HepG2 (cell line): ENCODE measurements at regions not wholly inside any gene's neighbourhood (a gene's known extent, or its start where the extent isn't known, plus 50 kb on each side); places are given as distances from the start of the nearest gene placed in this dataset.

ENCODE experiments used
- ATAC-seq: fragments of 200-7000 bp; cut with Tn5 transposase; 3 replicates; pipeline ENCODE4 v1.9.1; 2020; ENCODE audit warnings: mild to moderate bottlenecking, moderate library complexity
- BruUV-seq: library from RNA; stranded (reverse); fragments of 400-500 nt; replicated peaks from 2 replicates; lab custom pipeline; 2021; lab: Mats Ljungman, UMichigan
- CTCF ChIA-PET: fragments of 300-600 bp; formaldehyde crosslinking; extraction: SDS; loops from one replicate; lab custom pipeline; 2021; ENCODE audit warnings: low total read pairs, inconsistent platforms, low intra/inter-chr PET ratio; lab: Yijun Ruan, JAX
- POLR2A ChIA-PET: fragments of 350-600 bp; sonication (Branson Sonifier 250); formaldehyde crosslinking; loops from one replicate; lab custom pipeline; 2020; ENCODE audit warnings: antibody characterized with exemption, inconsistent platforms; lab: Yijun Ruan, JAX
- DNase-seq: peaks from one replicate; pipeline ENCODE4 v3.0.0-alpha.2; 2015; ENCODE audit warnings: low spot score
- FAIRE-seq: peaks from 3 replicates; lab custom pipeline; 2011; peaks lifted over from hg19 to GRCh38; lab: Jason Lieb, UNC
- H2AFZ ChIP-seq: one replicate; pipeline ENCODE4 v1.6.1; 2011; ENCODE audit warnings: low read length, inconsistent platforms
- H3K27ac ChIP-seq: fragments of 300-600 bp; 3 replicates; pipeline ENCODE4 v1.8.0; 2011; ENCODE audit warnings: mixed run types, mild to moderate bottlenecking, mixed read lengths, low read length, inconsistent platforms; ENCODE audit not compliant: insufficient read depth; ENCODE audit errors: extremely low read length
- H3K27me3 ChIP-seq, 2 experiments: fragments of 200-600 bp in 1 of 2; 2 replicates in 1 of 2; 3 replicates in 1 of 2; pipeline versions ENCODE4 v1.6.0 to v1.8.0; 2011; ENCODE audit warnings: low read length in 2 of 2, mild to moderate bottlenecking in 2 of 2, moderate library complexity in 2 of 2, inconsistent platforms in 1 of 2; ENCODE audit not compliant: insufficient read depth in 2 of 2, control insufficient read depth in 1 of 2
- H3K36me3 ChIP-seq, 2 experiments: fragments of 200-600 bp in 1 of 2; replicated peaks in 1 of 2; 2 replicates in 1 of 2; 3 replicates in 1 of 2; pipeline versions ENCODE4 v1.5.1 to v1.8.0; 2011; ENCODE audit warnings: low read length in 2 of 2, inconsistent platforms in 1 of 2; ENCODE audit not compliant: insufficient read depth in 2 of 2, control insufficient read depth in 1 of 2
- H3K4me1 ChIP-seq: 2 replicates; pipeline ENCODE4 v1.5.1; 2012; ENCODE audit warnings: low read length, inconsistent platforms; ENCODE audit not compliant: insufficient read depth
- H3K4me2 ChIP-seq: 2 replicates; pipeline ENCODE4 v1.6.0; 2011; ENCODE audit warnings: low read depth, low read length, inconsistent platforms
- H3K4me3 ChIP-seq, 3 experiments: fragments of 200-600 bp in 1 of 3; sonication (generic), shearing (Covaris generic) in 1 of 3; replicated peaks in 1 of 3; 2 replicates each; pipeline ENCODE4 v1.5.1; 2011 to 2016; ENCODE audit warnings: low read length in 3 of 3, inconsistent platforms in 2 of 3, low read depth in 2 of 3, mild to moderate bottlenecking in 2 of 3, control low read depth in 1 of 3, mixed read lengths in 1 of 3; ENCODE audit not compliant: insufficient read depth in 1 of 3
- H3K79me2 ChIP-seq: one replicate; pipeline ENCODE4 v1.6.1; 2011; ENCODE audit warnings: low read length, inconsistent platforms; ENCODE audit not compliant: insufficient read depth
- H3K9ac ChIP-seq: 2 replicates; pipeline ENCODE4 v1.6.0; 2011; ENCODE audit warnings: mild to moderate bottlenecking, low read depth, low read length, inconsistent platforms; ENCODE audit not compliant: insufficient read depth
- H3K9me3 ChIP-seq: 2 replicates; pipeline ENCODE4 v1.5.1; 2012; ENCODE audit warnings: mild to moderate bottlenecking, low read length
- H4K20me1 ChIP-seq: 2 replicates; pipeline ENCODE4 v1.6.0; 2011; ENCODE audit warnings: inconsistent platforms, mild to moderate bottlenecking, low read length, moderate library complexity; ENCODE audit not compliant: insufficient read depth
- CREM ChIP-seq, 2 experiments: sonication (generic) in 1 of 2; formaldehyde crosslinking in 1 of 2; IDR thresholded peaks; 2 replicates each; pipeline versions ENCODE4 v1.4.0 to v1.6.1; 2016 to 2020; ENCODE audit warnings: antibody characterized with exemption in 1 of 2, mild to moderate bottlenecking in 1 of 2, missing genetic modification reagents in 1 of 2
- NR2C2 ChIP-seq: sonication (generic); formaldehyde crosslinking; IDR thresholded peaks from 2 replicates; pipeline ENCODE4 v1.4.0; 2020; ENCODE audit warnings: missing genetic modification reagents, mild to moderate bottlenecking, moderate library complexity, borderline replicate concordance
- POGZ ChIP-seq: sonication (generic); formaldehyde crosslinking; IDR thresholded peaks from 2 replicates; pipeline ENCODE4 v1.4.0; 2020; ENCODE audit warnings: mild to moderate bottlenecking, missing genetic modification reagents
- PRMT3 ChIP-seq: sonication (generic); formaldehyde crosslinking; IDR thresholded peaks from 2 replicates; pipeline ENCODE4 v1.8.1; 2022; ENCODE audit warnings: low read depth, mild to moderate bottlenecking, moderate library complexity, missing genetic modification reagents, borderline replicate concordance
- RERE ChIP-seq: IDR thresholded peaks from 2 replicates; pipeline ENCODE4 v1.6.1; 2016; ENCODE audit warnings: low read depth, missing genetic modification reagents, missing compliant biosample characterization
- TEF ChIP-seq: sonication (generic); formaldehyde crosslinking; IDR thresholded peaks from 2 replicates; pipeline ENCODE4 v1.5.0; 2020; ENCODE audit warnings: missing genetic modification reagents
- ZBTB37 ChIP-seq: sonication (generic); formaldehyde crosslinking; IDR thresholded peaks from 2 replicates; pipeline ENCODE4 v1.4.0; 2020; ENCODE audit warnings: mild to moderate bottlenecking, missing genetic modification reagents
- ZNF230 ChIP-seq: sonication (generic); formaldehyde crosslinking; IDR thresholded peaks from 2 replicates; pipeline ENCODE4 v1.4.0; 2020; ENCODE audit warnings: mild to moderate bottlenecking, missing genetic modification reagents
- ZNF569 ChIP-seq: sonication (generic); formaldehyde crosslinking; IDR thresholded peaks from 2 replicates; pipeline ENCODE4 v1.5.0; 2020; ENCODE audit warnings: mild to moderate bottlenecking, missing genetic modification reagents, moderate library complexity, borderline replicate concordance
- ZNF709 ChIP-seq: sonication (generic); formaldehyde crosslinking; IDR thresholded peaks from 2 replicates; pipeline ENCODE4 v1.5.0; 2020; ENCODE audit warnings: mild to moderate bottlenecking, missing genetic modification reagents
- ZSCAN22 ChIP-seq: sonication (generic); formaldehyde crosslinking; IDR thresholded peaks from 2 replicates; pipeline ENCODE4 v1.4.0; 2020; ENCODE audit warnings: mild to moderate bottlenecking, missing genetic modification reagents
- WGBS: methylation state at CpG from one replicate; pipeline ENCODE4 v1.1.6; 2017; ENCODE audit warnings: low lambda C conversion rate; 5-methylcytosine and 5-hydroxymethylcytosine counted together
- in situ Hi-C: cut with HindIII; loops from 2 replicates; pipeline ENCODE4 v1.10.0; 2017; ENCODE audit warnings: low pct_unique_long_range_greater_than_20kb; ENCODE audit not compliant: extremely low pct_ligation_motif_present
- intact Hi-C: fragments of 100-400 bp; cut with micrococcal nuclease; formaldehyde crosslinking; loops from one replicate; pipeline ENCODE4 v1.10.0; 2022; ENCODE audit not compliant: unreplicated experiment
- TF ChIP-seq, protein P1 (sequence below): conservative IDR thresholded peaks from 2 replicates; pipeline ENCODE4 v1.6.1; 2018; ENCODE audit warnings: missing genetic modification reagents
- TF ChIP-seq, protein P2 (sequence below): sonication (generic); formaldehyde crosslinking; IDR thresholded peaks from 2 replicates; pipeline ENCODE4 v1.8.1; 2023; ENCODE audit warnings: missing genetic modification reagents, mild to moderate bottlenecking, borderline replicate concordance

DNA sequence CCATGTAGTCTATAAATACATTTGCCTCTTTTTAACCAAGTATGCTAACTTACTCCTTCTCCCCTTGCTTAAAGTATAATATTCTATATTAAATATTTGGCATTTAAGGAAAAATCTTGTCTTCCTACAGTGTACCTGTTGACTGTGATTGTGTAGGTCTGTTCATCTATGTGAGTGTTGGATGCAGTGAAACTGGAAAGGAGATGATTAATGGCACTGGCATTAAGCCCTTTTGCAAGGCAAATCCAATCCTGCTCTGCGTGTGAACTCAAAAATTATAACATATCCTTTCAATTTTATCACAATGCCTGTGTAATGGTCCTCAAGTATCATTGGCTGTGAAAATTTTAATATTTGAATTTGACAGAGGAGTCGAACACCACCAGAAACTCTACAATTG lies 565.0 kb downstream of the KCNT2 start (continued):
- no peak for TF ChIP-seq PRMT3 (CRISPR knock-in tag)

DNA sequence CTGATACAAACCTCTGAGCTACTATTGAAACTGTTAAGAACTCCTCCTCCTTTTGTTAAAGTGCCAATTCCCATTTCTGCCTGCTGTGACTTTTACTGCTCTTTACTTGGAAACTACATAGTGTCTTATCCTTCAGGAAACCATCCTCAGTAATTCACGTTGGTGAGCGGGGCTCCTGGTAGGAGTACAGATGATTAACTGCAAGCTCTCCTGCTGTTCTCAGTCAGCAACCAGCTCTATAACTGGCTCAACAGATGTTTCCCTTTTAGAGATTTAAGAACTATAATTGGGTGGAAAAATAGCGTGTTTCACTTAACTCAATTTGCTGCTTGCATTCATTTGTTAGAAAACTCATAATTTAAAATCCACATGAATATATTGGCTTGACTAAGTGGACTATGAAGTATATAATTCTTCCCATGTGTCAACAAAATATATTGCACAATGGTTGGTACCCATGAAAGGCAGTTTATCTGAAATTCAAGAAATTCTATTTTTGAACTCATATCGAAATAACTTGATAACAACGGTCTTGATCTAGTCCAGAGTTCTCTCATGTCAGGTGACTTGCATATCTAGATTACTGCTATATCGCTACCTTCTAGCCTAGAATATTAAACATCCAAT lies 574.0 kb downstream of the KCNT2 start:
- Histone ChIP-seq H3K9me3 (no peaks in the 10 kb centered on the region), H2AFZ (no peak overlapping the region), H4K20me1 (no peaks in the 10 kb centered on the region), H3K4me2 (no peak overlapping the region), H3K79me2 (no peaks in the 10 kb centered on the region), H3K27me3 (no peaks in the 10 kb centered on the region; a peak in 1 of 5 replicates), H3K27ac (no peak overlapping the region), H3K4me1 (no peaks in the 10 kb centered on the region), H3K36me3 (no peaks in the 10 kb centered on the region), H3K4me3 (no peak overlapping the region), H3K9ac (no peak overlapping the region)
- CTCF ChIA-PET, result no interaction called here
- in situ Hi-C loops (no loop called here), intact Hi-C loops (no loop called here)
- FAIRE-seq, result no peak
- no TSS peak for BruUV-seq
- DNase-seq, result no peak
- no peak for ATAC-seq
- 18% methylated on average over 6 of the region's 6 CpGs for WGBS
- POLR2A ChIA-PET, result no interaction called here
- TF ChIP-seq ZSCAN22 (CRISPR knock-in tag), result no peak
- no peak for TF ChIP-seq ZBTB37 (CRISPR knock-in tag)
- TF ChIP-seq, protein P1, sequence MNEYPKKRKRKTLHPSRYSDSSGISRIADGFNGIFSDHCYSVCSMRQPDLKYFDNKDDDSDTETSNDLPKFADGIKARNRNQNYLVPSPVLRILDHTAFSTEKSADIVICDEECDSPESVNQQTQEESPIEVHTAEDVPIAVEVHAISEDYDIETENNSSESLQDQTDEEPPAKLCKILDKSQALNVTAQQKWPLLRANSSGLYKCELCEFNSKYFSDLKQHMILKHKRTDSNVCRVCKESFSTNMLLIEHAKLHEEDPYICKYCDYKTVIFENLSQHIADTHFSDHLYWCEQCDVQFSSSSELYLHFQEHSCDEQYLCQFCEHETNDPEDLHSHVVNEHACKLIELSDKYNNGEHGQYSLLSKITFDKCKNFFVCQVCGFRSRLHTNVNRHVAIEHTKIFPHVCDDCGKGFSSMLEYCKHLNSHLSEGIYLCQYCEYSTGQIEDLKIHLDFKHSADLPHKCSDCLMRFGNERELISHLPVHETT (CRISPR knock-in tag), result no peak
- no peak for TF ChIP-seq ZNF569 (CRISPR knock-in tag)
- no peak for TF ChIP-seq POGZ (CRISPR knock-in tag)
- no peak for TF ChIP-seq TEF (CRISPR knock-in tag)
- TF ChIP-seq NR2C2 (CRISPR knock-in tag), result no peak
- TF ChIP-seq RERE (CRISPR knock-in tag), result no peak
- TF ChIP-seq ZNF709 (CRISPR knock-in tag), result no peak
- no peak for TF ChIP-seq CREM (IDR thresholded peaks at IDR 0.05)
- no peak for TF ChIP-seq CREM (CRISPR knock-in tag; IDR thresholded peaks at IDR 0.05)
- TF ChIP-seq ZNF230 (CRISPR knock-in tag), result no peak
- TF ChIP-seq, protein P2, sequence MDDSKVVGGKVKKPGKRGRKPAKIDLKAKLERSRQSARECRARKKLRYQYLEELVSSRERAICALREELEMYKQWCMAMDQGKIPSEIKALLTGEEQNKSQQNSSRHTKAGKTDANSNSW (CRISPR knock-in tag), result no peak
